Progenitor cell of endocrine pancreas (in vitro differentiated cells): ENCODE measurements at regions not wholly inside any gene's neighbourhood (a gene's known extent, or its start where the extent isn't known, plus 50 kb on each side); places are given as distances from the start of the nearest gene placed in this dataset.

ENCODE experiments used
- DNase-seq: peaks from one replicate; pipeline ENCODE4 v3.0.0; 2021; ENCODE audit warnings: low spot score; ENCODE audit not compliant: unreplicated experiment
- H3K27ac Mint-ChIP-seq: 2 replicates; pipeline ENCODE4 v1.8.0; 2021; ENCODE audit warnings: mild to moderate bottlenecking, moderate library complexity, mixed read lengths
- H3K27me3 Mint-ChIP-seq: 2 replicates; pipeline ENCODE4 v1.8.0; 2021; ENCODE audit warnings: mixed read lengths
- H3K36me3 Mint-ChIP-seq: 2 replicates; pipeline ENCODE4 v1.8.0; 2022; ENCODE audit warnings: mixed read lengths; ENCODE audit not compliant: insufficient read depth
- H3K4me1 Mint-ChIP-seq: 2 replicates; pipeline ENCODE4 v1.8.0; 2021; ENCODE audit warnings: low read depth, mixed read lengths
- H3K4me3 Mint-ChIP-seq: 2 replicates; pipeline ENCODE4 v1.8.0; 2021; ENCODE audit warnings: low read depth, mild to moderate bottlenecking, moderate library complexity, mixed read lengths
- H3K9me3 Mint-ChIP-seq: 2 replicates; pipeline ENCODE4 v1.8.0; 2021; ENCODE audit warnings: low read depth, mixed read lengths
- TF ChIP-seq, protein P1 (sequence below): fragments of 200-600 bp; sonication (generic); IDR thresholded peaks from one replicate; pipeline ENCODE4 v1.5.0; 2021; ENCODE audit warnings: antibody characterized with exemption, mild to moderate bottlenecking; ENCODE audit not compliant: unreplicated experiment

DNA sequence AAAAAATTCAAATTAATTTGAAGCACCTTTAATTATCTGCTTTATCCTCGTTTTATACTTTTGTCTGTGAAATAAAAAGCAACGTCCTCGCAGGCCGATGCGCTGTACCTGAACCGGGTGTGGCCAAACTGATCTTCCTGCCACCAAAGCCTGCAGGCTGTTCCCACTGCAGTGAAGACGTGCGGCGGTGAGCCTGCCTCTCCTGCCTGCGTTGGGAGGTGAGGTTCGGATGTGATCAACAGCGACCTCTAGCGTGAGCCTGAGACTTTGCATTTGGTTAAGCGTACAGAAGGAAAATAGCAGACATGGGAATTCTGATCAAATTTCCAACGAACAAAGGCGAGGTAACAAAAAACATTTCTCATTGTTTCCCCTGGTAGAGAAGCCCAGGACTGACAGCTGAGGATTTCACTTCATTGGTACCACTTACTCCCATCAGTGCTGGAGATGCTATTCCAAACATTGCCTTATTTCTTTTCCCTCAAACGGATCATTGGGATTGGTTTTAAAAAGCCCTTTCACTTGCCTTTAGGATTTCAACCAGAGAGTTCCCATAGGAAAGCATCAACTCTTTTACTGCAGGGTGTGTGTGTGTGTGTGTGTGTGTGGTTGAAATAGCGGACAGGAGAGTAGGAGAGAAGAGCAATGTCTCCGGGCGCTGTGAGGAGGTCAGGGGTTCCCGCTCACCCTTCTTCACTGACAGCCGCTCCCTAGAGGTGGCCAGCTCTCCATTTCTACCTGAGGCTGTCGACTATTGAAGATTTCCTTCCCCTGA is 56.6 kb upstream of the CCN6 start:
- Mint-ChIP-seq H3K4me1 (peaks cover 8% of the 10 kb centered on the region), H3K9me3 (no peaks in the 10 kb centered on the region), H3K4me3 (no peak overlapping the region), H3K27ac (no peak overlapping the region), H3K27me3 (peaks cover 30% of the 10 kb centered on the region), H3K36me3 (no peaks in the 10 kb centered on the region)
- peak; percentile 65 for DNase-seq
- TF ChIP-seq, protein P1, sequence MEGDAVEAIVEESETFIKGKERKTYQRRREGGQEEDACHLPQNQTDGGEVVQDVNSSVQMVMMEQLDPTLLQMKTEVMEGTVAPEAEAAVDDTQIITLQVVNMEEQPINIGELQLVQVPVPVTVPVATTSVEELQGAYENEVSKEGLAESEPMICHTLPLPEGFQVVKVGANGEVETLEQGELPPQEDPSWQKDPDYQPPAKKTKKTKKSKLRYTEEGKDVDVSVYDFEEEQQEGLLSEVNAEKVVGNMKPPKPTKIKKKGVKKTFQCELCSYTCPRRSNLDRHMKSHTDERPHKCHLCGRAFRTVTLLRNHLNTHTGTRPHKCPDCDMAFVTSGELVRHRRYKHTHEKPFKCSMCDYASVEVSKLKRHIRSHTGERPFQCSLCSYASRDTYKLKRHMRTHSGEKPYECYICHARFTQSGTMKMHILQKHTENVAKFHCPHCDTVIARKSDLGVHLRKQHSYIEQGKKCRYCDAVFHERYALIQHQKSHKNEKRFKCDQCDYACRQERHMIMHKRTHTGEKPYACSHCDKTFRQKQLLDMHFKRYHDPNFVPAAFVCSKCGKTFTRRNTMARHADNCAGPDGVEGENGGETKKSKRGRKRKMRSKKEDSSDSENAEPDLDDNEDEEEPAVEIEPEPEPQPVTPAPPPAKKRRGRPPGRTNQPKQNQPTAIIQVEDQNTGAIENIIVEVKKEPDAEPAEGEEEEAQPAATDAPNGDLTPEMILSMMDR, result peak; percentile 90

DNA sequence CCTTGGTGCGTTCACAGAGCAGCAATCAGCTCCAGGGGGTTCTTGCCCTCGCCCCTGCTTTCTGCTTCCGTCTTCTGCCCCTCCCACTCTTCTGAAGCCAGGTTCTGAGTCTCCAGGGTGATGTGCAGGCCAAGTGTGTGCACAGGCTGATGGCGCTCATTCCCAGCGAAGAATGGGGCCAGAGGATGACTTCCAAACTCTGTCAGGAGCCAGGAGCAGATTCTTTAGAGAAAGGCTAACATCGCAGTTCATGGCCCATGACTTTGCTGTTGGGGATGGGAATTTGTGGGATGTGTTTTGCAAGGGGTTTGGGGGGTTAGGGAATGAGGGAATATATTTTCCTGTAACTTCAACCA is 56.1 kb upstream of the CCN6 start:
- H3K36me3 Mint-ChIP-seq, result no peaks in the 10 kb centered on the region
- TF ChIP-seq, protein P1, result no peak
- peaks cover 8% of the 10 kb centered on the region for H3K4me1 Mint-ChIP-seq
- H3K27me3 Mint-ChIP-seq, result peaks cover 30% of the 10 kb centered on the region
- H3K4me3 Mint-ChIP-seq, result no peak overlapping the region
- DNase-seq, result no peak
- H3K9me3 Mint-ChIP-seq, result no peaks in the 10 kb centered on the region
- no peak overlapping the region for H3K27ac Mint-ChIP-seq

DNA sequence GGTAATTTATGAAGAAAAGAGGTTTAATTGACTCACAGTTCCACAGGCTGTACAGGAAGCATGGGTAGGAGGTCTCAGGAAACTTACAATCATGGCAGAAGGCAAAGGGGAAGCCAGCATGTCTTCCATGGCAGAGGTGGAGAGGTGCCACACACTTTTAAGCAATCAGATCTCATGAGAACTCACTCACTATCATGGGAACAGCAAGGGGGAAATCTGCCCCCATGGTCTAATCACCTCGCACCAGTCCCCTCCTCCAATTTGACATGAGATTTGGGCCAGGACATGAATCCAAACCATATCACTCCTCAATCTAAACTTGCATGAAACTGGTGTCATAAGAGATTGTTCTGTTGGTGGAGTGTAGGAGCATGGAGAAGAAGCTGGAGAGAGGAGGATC is 51.6 kb upstream of the CCN6 start:
- H3K27ac Mint-ChIP-seq, result no peak overlapping the region
- no peaks in the 10 kb centered on the region for H3K36me3 Mint-ChIP-seq
- DNase-seq, result no peak
- H3K27me3 Mint-ChIP-seq, result peaks cover 3% of the 10 kb centered on the region
- H3K4me1 Mint-ChIP-seq, result peaks cover 3% of the 10 kb centered on the region
- TF ChIP-seq, protein P1, result no peak
- no peaks in the 10 kb centered on the region for H3K9me3 Mint-ChIP-seq
- H3K4me3 Mint-ChIP-seq, result no peak overlapping the region
